ENCODE measurements at regions not wholly inside any gene's neighbourhood (a gene's known extent, or its start where the extent isn't known, plus 50 kb on each side); places are given as distances from the start of the nearest gene placed in this dataset.
A peak's percentile ranks its signal among the peaks of the same experiment; 100 is the strongest.
"Not testable (repeated sequence)": the region's sequence is repeated elsewhere in the genome, so short reads cannot be mapped to it uniquely, and the experiment has no call there.

- no peak for TF ChIP-seq CTCF (conservative IDR thresholded peaks at IDR 0.05)
- H3K27ac ChIP-seq: peak overlapping the region; percentile 45
Observed at GRCh38 chr6:144418959-144419545, 133.9 kb downstream of the UTRN start.

GRCh38 chr6:144423167-144423566, 138.0 kb downstream of the UTRN start:
- H3K27ac ChIP-seq: no peak overlapping the region
- TF ChIP-seq CTCF (conservative IDR thresholded peaks at IDR 0.05): no peak

GRCh38 chr6:144429753-144430152, 144.6 kb downstream of the UTRN start:
- no peak overlapping the region for H3K27ac ChIP-seq
- no peak for TF ChIP-seq CTCF (conservative IDR thresholded peaks at IDR 0.05)

- H3K27ac ChIP-seq: not testable (repeated sequence)
Observed at GRCh38 chr6:144433446-144433845, 148.3 kb downstream of the UTRN start.

- H3K27ac ChIP-seq: no peak overlapping the region
- TF ChIP-seq CTCF (conservative IDR thresholded peaks at IDR 0.05): no peak
Observed at GRCh38 chr6:144434308-144434990, 149.3 kb downstream of the UTRN start.

- no peak overlapping the region; the same call in 1 of the 2 replicates for H3K27ac ChIP-seq
- no peak for TF ChIP-seq CTCF (conservative IDR thresholded peaks at IDR 0.05)
Observed at GRCh38 chr6:144435602-144436426, 150.7 kb downstream of the UTRN start.

- no peak for TF ChIP-seq CTCF (conservative IDR thresholded peaks at IDR 0.05)
- H3K27ac ChIP-seq: no peak overlapping the region
Observed at GRCh38 chr6:144437105-144437504, 152.0 kb downstream of the UTRN start.

Measured in VCaP (cell line).